Lung (tissue), 11 donors: ENCODE measurements at regions not wholly inside any gene's neighbourhood (a gene's known extent, or its start where the extent isn't known, plus 50 kb on each side); places are given as distances from the start of the nearest gene placed in this dataset.

ENCODE experiments used
- ATAC-seq: fragments of 200-7000 bp; cut with Tn5 transposase; one replicate; pipeline ENCODE4 v1.9.1; 2020; ENCODE audit warnings: moderate number of reproducible peaks; ENCODE audit not compliant: insufficient read depth, low FRiP score
- DNase-seq, 3 donors: peaks; one replicate each; pipeline ENCODE4 v3.0.0-alpha.2; 2013 to 2017
- H3K27ac ChIP-seq, 2 donors: one replicate each; pipeline ENCODE4 v1.5.1; 2013; ENCODE audit warnings: mild to moderate bottlenecking in 2 of 2, moderate library complexity in 2 of 2, control low read depth in 1 of 2, inconsistent platforms in 1 of 2, low read depth in 1 of 2, low read length in 1 of 2
- H3K27me3 ChIP-seq, 3 donors: one replicate each; pipeline ENCODE4 v1.5.1; 2013; ENCODE audit warnings: low read length in 2 of 3; ENCODE audit not compliant: control insufficient read depth in 3 of 3, insufficient read depth in 3 of 3
- H3K36me3 ChIP-seq, 4 donors: one replicate each; pipeline ENCODE4 v1.5.1; 2013; ENCODE audit warnings: low read length in 4 of 4, mild to moderate bottlenecking in 1 of 4, moderate library complexity in 1 of 4; ENCODE audit not compliant: control insufficient read depth in 4 of 4, insufficient read depth in 4 of 4
- H3K4me1 ChIP-seq, 5 donors: one replicate each; pipeline ENCODE4 v1.5.1; 2013; ENCODE audit warnings: low read length in 5 of 5, mild to moderate bottlenecking in 2 of 5, moderate library complexity in 1 of 5; ENCODE audit not compliant: control insufficient read depth in 5 of 5, insufficient read depth in 5 of 5
- H3K4me3 ChIP-seq: one replicate; pipeline ENCODE4 v1.5.1; 2013; ENCODE audit warnings: mild to moderate bottlenecking, control low read depth, moderate library complexity
- H3K9ac ChIP-seq, 2 donors: one replicate each; pipeline ENCODE4 v1.5.1; 2013; ENCODE audit warnings: low read length in 2 of 2, control low read depth in 1 of 2; ENCODE audit not compliant: insufficient read depth in 1 of 2
- H3K9me3 ChIP-seq, 4 donors: one replicate each; pipeline ENCODE4 v1.5.1; 2013; ENCODE audit warnings: low read length in 3 of 4, mild to moderate bottlenecking in 1 of 4, moderate library complexity in 1 of 4; ENCODE audit not compliant: control insufficient read depth in 4 of 4, insufficient read depth in 3 of 4
- CTCF ChIP-seq: IDR thresholded peaks from 2 replicates; pipeline ENCODE4 v1.5.1; 2012; ENCODE audit warnings: mild to moderate bottlenecking; ENCODE audit errors: control extremely low read depth, extremely low read depth
- WGBS, 2 donors: extraction: QIAGEN DNeasy Blood & Tissue Kit; methylation state at CpG; one replicate each; pipeline ENCODE4 v1.1.7; 2013; 5-methylcytosine and 5-hydroxymethylcytosine counted together
- donor health status: control.
- donor health status: control.
- donor health status: Bipolar disorder and iron deficiency.
- donor health status: healthy.
- donor health status: DM: yes; HTN: yes; CAD: no.

- TF ChIP-seq CTCF = no peak
- no peaks in the 10 kb centered on the region for H3K4me1 ChIP-seq
- no peak overlapping the region for H3K9ac ChIP-seq
- H3K36me3 ChIP-seq = no peaks in the 10 kb centered on the region
- ATAC-seq (no peak), DNase-seq (no peak)
- H3K4me3 ChIP-seq = no peak overlapping the region
- H3K9me3 ChIP-seq = peaks cover 0 to 9% (median 3%) of the 10 kb centered on the region in 4 donors
- no peaks in the 10 kb centered on the region for H3K27me3 ChIP-seq
- 0 to 84% methylated on average over 1 of the region's 1 CpG for WGBS, 2 donors
- H3K27ac ChIP-seq = no peak overlapping the region
Measured at GRCh38 chr6:165096868-165097267, 212.5 kb downstream of the C6orf118 start.

- ATAC-seq = no peak
- WGBS, 2 donors = 79 to 83% methylated on average over 5 of the region's 5 CpGs
- no peaks in the 10 kb centered on the region for H3K36me3 ChIP-seq
- no peak overlapping the region for H3K27ac ChIP-seq
- H3K4me1 ChIP-seq = no peaks in the 10 kb centered on the region
- no peak overlapping the region for H3K4me3 ChIP-seq
- DNase-seq = no peak
- H3K9me3 ChIP-seq = peaks cover 0 to 9% (median 3%) of the 10 kb centered on the region in 4 donors
- no peaks in the 10 kb centered on the region for H3K27me3 ChIP-seq
- no peak for TF ChIP-seq CTCF
- no peak overlapping the region for H3K9ac ChIP-seq
Measured at GRCh38 chr6:165096209-165096608, 213.2 kb downstream of the C6orf118 start.

- Histone ChIP-seq H3K27me3 (no peaks in the 10 kb centered on the region), H3K27ac (no peak overlapping the region), H3K9ac (no peak overlapping the region), H3K4me3 (no peak overlapping the region), H3K4me1 (no peaks in the 10 kb centered on the region), H3K36me3 (no peaks in the 10 kb centered on the region), H3K9me3 (peaks cover 0 to 9% (median 2%) of the 10 kb centered on the region in 4 donors)
- no peak for ATAC-seq
- TF ChIP-seq CTCF = no peak
- peak in 1 of 3 donors; percentile 0 for DNase-seq
- 68 to 88% methylated on average over 6 of the region's 6 CpGs for WGBS, 2 donors
Measured at GRCh38 chr6:165092881-165093595, 216.4 kb downstream of the C6orf118 start.
